HEK293 (cell line): ENCODE measurements at regions not wholly inside any gene's neighbourhood (a gene's known extent, or its start where the extent isn't known, plus 50 kb on each side); places are given as distances from the start of the nearest gene placed in this dataset.

ENCODE experiments used
- TCF7L2 ChIP-seq: IDR thresholded peaks from 2 replicates; pipeline ENCODE4 v1.6.1; 2011; ENCODE audit warnings: low read depth, mild to moderate bottlenecking, inconsistent platforms, low read length, moderate library complexity, borderline replicate concordance
- ZNF184 ChIP-seq: fragments of 450-650 bp; IDR thresholded peaks from 2 replicates; pipeline ENCODE4 v1.5.1; 2018; ENCODE audit warnings: missing biosample characterization, mild to moderate bottlenecking, missing genetic modification characterization
- ZNF24 ChIP-seq: fragments of 450-650 bp; formaldehyde crosslinking; IDR thresholded peaks from 2 replicates; pipeline ENCODE4 v1.5.1; 2016; ENCODE audit warnings: missing biosample characterization, missing genetic modification characterization
- ZNF629 ChIP-seq: fragments of 450-650 bp; formaldehyde crosslinking; IDR thresholded peaks from 2 replicates; pipeline ENCODE4 v1.5.1; 2017; ENCODE audit warnings: missing biosample characterization, missing genetic modification characterization
- TF ChIP-seq, protein P1 (sequence below): fragments of 450-650 bp; formaldehyde crosslinking; IDR thresholded peaks from 2 replicates; pipeline ENCODE4 v1.5.1; 2016; ENCODE audit warnings: missing biosample characterization, missing genetic modification characterization
- TF ChIP-seq, protein P2 (sequence below): fragments of 450-650 bp; formaldehyde crosslinking; IDR thresholded peaks from 2 replicates; pipeline ENCODE4 v1.5.1; 2016; ENCODE audit warnings: missing biosample characterization, missing genetic modification characterization
- TF ChIP-seq, protein P3 (sequence below): fragments of 450-650 bp; formaldehyde crosslinking; IDR thresholded peaks from 2 replicates; pipeline ENCODE4 v1.5.1; 2016; ENCODE audit warnings: missing biosample characterization, missing genetic modification characterization, low read depth
- TF ChIP-seq, protein P4 (sequence below): fragments of 450-650 bp; formaldehyde crosslinking; IDR thresholded peaks from 2 replicates; pipeline ENCODE4 v1.5.1; 2017; ENCODE audit warnings: missing biosample characterization, missing genetic modification characterization

DNA sequence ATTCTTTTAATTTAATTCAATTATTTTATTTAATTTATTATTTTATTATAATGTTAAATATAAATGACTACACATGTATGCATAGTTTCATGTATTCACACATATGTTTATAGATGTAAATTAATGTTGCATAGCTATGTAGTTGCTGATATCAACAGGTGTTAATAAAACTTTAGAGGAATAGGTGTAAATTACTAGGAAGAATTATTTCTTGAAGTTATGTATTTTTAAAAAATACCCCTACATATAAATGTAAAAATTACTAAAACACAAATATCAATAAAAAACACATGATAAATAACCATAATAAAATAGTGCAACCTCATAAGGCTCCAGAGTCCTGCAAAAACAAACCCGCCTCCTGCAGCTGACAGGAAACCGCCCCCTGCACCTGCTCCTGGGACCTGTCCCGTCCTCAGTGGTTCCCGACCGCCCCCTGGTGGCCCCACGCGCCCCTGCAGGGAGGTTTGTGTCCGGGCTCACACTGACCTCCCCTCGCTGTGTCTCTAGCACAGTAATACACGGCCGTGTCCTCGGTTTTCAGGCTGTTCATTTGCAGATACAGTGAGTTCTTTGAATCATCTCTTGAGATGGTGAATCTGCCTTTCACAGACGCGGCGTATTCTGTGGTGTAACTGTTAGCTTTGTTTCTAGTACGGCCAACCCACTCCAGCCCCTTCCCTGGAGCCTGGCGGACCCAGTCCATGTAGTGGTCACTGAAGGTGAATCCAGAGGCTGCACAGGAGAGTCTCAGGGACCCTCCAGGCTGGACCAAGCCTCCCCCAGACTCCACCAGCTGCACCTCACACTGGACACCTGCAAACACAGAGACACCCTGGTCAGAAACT, 1264.0 kb downstream of the TMEM121 start:
- TF ChIP-seq, protein P1, sequence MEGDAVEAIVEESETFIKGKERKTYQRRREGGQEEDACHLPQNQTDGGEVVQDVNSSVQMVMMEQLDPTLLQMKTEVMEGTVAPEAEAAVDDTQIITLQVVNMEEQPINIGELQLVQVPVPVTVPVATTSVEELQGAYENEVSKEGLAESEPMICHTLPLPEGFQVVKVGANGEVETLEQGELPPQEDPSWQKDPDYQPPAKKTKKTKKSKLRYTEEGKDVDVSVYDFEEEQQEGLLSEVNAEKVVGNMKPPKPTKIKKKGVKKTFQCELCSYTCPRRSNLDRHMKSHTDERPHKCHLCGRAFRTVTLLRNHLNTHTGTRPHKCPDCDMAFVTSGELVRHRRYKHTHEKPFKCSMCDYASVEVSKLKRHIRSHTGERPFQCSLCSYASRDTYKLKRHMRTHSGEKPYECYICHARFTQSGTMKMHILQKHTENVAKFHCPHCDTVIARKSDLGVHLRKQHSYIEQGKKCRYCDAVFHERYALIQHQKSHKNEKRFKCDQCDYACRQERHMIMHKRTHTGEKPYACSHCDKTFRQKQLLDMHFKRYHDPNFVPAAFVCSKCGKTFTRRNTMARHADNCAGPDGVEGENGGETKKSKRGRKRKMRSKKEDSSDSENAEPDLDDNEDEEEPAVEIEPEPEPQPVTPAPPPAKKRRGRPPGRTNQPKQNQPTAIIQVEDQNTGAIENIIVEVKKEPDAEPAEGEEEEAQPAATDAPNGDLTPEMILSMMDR (tag by site-specific recombination), result peak; percentile 79
- TF ChIP-seq ZNF629, result no peak
- TF ChIP-seq ZNF184 (tag by site-specific recombination), result no peak
- TF ChIP-seq, protein P2, sequence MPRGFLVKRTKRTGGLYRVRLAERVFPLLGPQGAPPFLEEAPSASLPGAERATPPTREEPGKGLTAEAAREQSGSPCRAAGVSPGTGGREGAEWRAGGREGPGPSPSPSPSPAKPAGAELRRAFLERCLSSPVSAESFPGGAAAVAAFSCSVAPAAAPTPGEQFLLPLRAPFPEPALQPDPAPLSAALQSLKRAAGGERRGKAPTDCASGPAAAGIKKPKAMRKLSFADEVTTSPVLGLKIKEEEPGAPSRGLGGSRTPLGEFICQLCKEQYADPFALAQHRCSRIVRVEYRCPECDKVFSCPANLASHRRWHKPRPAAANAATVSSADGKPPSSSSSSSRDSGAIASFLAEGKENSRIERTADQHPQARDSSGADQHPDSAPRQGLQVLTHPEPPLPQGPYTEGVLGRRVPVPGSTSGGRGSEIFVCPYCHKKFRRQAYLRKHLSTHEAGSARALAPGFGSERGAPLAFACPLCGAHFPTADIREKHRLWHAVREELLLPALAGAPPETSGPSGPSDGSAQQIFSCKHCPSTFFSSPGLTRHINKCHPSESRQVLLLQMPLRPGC (tag by site-specific recombination), result no peak
- TF ChIP-seq ZNF24 (tag by site-specific recombination), result no peak
- TF ChIP-seq, protein P3, sequence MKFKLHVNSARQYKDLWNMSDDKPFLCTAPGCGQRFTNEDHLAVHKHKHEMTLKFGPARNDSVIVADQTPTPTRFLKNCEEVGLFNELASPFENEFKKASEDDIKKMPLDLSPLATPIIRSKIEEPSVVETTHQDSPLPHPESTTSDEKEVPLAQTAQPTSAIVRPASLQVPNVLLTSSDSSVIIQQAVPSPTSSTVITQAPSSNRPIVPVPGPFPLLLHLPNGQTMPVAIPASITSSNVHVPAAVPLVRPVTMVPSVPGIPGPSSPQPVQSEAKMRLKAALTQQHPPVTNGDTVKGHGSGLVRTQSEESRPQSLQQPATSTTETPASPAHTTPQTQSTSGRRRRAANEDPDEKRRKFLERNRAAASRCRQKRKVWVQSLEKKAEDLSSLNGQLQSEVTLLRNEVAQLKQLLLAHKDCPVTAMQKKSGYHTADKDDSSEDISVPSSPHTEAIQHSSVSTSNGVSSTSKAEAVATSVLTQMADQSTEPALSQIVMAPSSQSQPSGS (tag by site-specific recombination), result no peak
- TF ChIP-seq, protein P4, sequence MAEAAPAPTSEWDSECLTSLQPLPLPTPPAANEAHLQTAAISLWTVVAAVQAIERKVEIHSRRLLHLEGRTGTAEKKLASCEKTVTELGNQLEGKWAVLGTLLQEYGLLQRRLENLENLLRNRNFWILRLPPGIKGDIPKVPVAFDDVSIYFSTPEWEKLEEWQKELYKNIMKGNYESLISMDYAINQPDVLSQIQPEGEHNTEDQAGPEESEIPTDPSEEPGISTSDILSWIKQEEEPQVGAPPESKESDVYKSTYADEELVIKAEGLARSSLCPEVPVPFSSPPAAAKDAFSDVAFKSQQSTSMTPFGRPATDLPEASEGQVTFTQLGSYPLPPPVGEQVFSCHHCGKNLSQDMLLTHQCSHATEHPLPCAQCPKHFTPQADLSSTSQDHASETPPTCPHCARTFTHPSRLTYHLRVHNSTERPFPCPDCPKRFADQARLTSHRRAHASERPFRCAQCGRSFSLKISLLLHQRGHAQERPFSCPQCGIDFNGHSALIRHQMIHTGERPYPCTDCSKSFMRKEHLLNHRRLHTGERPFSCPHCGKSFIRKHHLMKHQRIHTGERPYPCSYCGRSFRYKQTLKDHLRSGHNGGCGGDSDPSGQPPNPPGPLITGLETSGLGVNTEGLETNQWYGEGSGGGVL (tag by site-specific recombination), result no peak
- TF ChIP-seq TCF7L2, result no peak
